Caco-2 (cell line): ENCODE measurements at regions not wholly inside any gene's neighbourhood (a gene's known extent, or its start where the extent isn't known, plus 50 kb on each side); places are given as distances from the start of the nearest gene placed in this dataset.

Source experiments
- BruUV-seq: library from RNA; stranded (reverse); fragments of 400-500 nt; replicated peaks from 2 replicates; lab custom pipeline; 2021; lab: Mats Ljungman, UMichigan
- CTCF ChIA-PET: fragments of 300-600 bp; sonication (Branson Sonifier 250); formaldehyde crosslinking; loops from one replicate; lab custom pipeline; 2022; ENCODE audit warnings: antibody characterized with exemption; lab: Charles Lee
- POLR2A ChIA-PET: fragments of 300-600 bp; sonication (Branson Sonifier 250); formaldehyde crosslinking; loops from one replicate; lab custom pipeline; 2022; ENCODE audit warnings: antibody characterized with exemption; lab: Charles Lee
- DNase-seq, 2 experiments: peaks; one replicate each; pipeline versions ENCODE4 v3.0.0 to v3.0.0-alpha.2; 2020 to 2022
- H3K27me3 ChIP-seq: replicated peaks from 2 replicates; pipeline ENCODE4 v1.6.0; 2011; ENCODE audit warnings: low read length; ENCODE audit not compliant: control insufficient read depth, insufficient read depth
- H3K36me3 ChIP-seq: 2 replicates; pipeline ENCODE4 v1.5.1; 2011; ENCODE audit warnings: low read length; ENCODE audit not compliant: control insufficient read depth, insufficient read depth
- H3K4me1 ChIP-seq: fragments of 250-450 bp; sonication (Bioruptor Pico); 2 replicates; pipeline ENCODE4 v1.5.1; 2020; ENCODE audit warnings: mild to moderate bottlenecking
- H3K4me3 ChIP-seq: 2 replicates; pipeline ENCODE4 v1.5.1; 2011; ENCODE audit warnings: low read depth, mild to moderate bottlenecking, control low read depth, low read length
- H3K9me3 ChIP-seq: fragments of 250-450 bp; sonication (Bioruptor Pico); 2 replicates; pipeline ENCODE4 v1.5.1; 2020; ENCODE audit warnings: mild to moderate bottlenecking, moderate library complexity
- H3K27ac Mint-ChIP-seq: one replicate; pipeline ENCODE4 v1.8.0; 2022; ENCODE audit warnings: mixed read lengths; ENCODE audit not compliant: unreplicated experiment
- H3K27me3 Mint-ChIP-seq: one replicate; pipeline ENCODE4 v1.8.0; 2022; ENCODE audit warnings: mixed read lengths; ENCODE audit not compliant: insufficient read depth, unreplicated experiment
- H3K36me3 Mint-ChIP-seq: one replicate; pipeline ENCODE4 v1.8.0; 2022; ENCODE audit warnings: mild to moderate bottlenecking, mixed read lengths; ENCODE audit not compliant: insufficient read depth, unreplicated experiment
- H3K4me1 Mint-ChIP-seq: one replicate; pipeline ENCODE4 v1.8.0; 2022; ENCODE audit warnings: low read depth, mixed read lengths; ENCODE audit not compliant: unreplicated experiment
- H3K4me3 Mint-ChIP-seq: one replicate; pipeline ENCODE4 v1.8.0; 2022; ENCODE audit warnings: mild to moderate bottlenecking, moderate library complexity, mixed read lengths; ENCODE audit not compliant: unreplicated experiment
- H3K9me3 Mint-ChIP-seq: one replicate; pipeline ENCODE4 v1.8.0; 2022; ENCODE audit warnings: mixed read lengths; ENCODE audit not compliant: unreplicated experiment
- CTCF ChIP-seq, 2 experiments: fragments of 200-600 bp in 1 of 2; IDR thresholded peaks; 1 replicate in 1 of 2; 2 replicates in 1 of 2; pipeline versions ENCODE4 v1.5.1 to v1.8.0; 2011 to 2022; ENCODE audit warnings: antibody characterized with exemption in 1 of 2, control low read depth in 1 of 2, inconsistent platforms in 1 of 2, low read depth in 1 of 2, low read length in 1 of 2, mild to moderate bottlenecking in 1 of 2, moderate library complexity in 1 of 2; ENCODE audit not compliant: insufficient read depth in 1 of 2, severe bottlenecking in 1 of 2, unreplicated experiment in 1 of 2
- intact Hi-C: fragments of 100-400 bp; cut with micrococcal nuclease; formaldehyde crosslinking; loops from one replicate; pipeline ENCODE4 v1.10.0; 2022; ENCODE audit not compliant: unreplicated experiment

GRCh38 chr5:161201558-161201957 is 345.0 kb downstream of the GABRB2 start:
- Mint-ChIP-seq H3K4me1 (no peaks in the 10 kb centered on the region), H3K27ac (no peak overlapping the region), H3K4me3 (no peak overlapping the region), H3K27me3 (no peaks in the 10 kb centered on the region), H3K36me3 (no peaks in the 10 kb centered on the region), H3K9me3 (no peaks in the 10 kb centered on the region)
- H3K4me3 ChIP-seq, result no peak overlapping the region
- TF ChIP-seq CTCF (IDR thresholded peaks at IDR 0.05; ENCODE audit: insufficient read depth in 1 of 2, low read depth in 1 of 2, low read length in 1 of 2, severe bottlenecking in 1 of 2, unreplicated experiment in 1 of 2), result no peak
- ChIA-PET CTCF (no interaction called here), POLR2A (no interaction called here)
- no peaks in the 10 kb centered on the region for H3K36me3 ChIP-seq
- no TSS peak for BruUV-seq
- DNase-seq, result no peak
- peaks cover 10% of the 10 kb centered on the region; the same call in 1 of the 2 replicates for H3K9me3 ChIP-seq
- H3K27me3 ChIP-seq, result no peaks in the 10 kb centered on the region
- intact Hi-C loops, result no loop called here
- no peaks in the 10 kb centered on the region for H3K4me1 ChIP-seq

GRCh38 chr5:161190778-161191177 is 338.8 kb upstream of the ATP10B start:
- Mint-ChIP-seq H3K9me3 (no peaks in the 10 kb centered on the region), H3K4me3 (no peak overlapping the region), H3K27ac (no peak overlapping the region), H3K36me3 (no peaks in the 10 kb centered on the region), H3K27me3 (no peaks in the 10 kb centered on the region), H3K4me1 (no peaks in the 10 kb centered on the region)
- no peaks in the 10 kb centered on the region for H3K27me3 ChIP-seq
- no peaks in the 10 kb centered on the region for H3K4me1 ChIP-seq
- intact Hi-C loops, result no loop called here
- ChIA-PET POLR2A (no interaction called here), CTCF (no interaction called here)
- H3K36me3 ChIP-seq, result no peaks in the 10 kb centered on the region
- TF ChIP-seq CTCF (IDR thresholded peaks at IDR 0.05; ENCODE audit: insufficient read depth in 1 of 2, low read depth in 1 of 2, low read length in 1 of 2, severe bottlenecking in 1 of 2, unreplicated experiment in 1 of 2), result no peak
- no peak for DNase-seq
- BruUV-seq, result no TSS peak
- no peaks in the 10 kb centered on the region for H3K9me3 ChIP-seq
- H3K4me3 ChIP-seq, result no peak overlapping the region

GRCh38 chr5:161190086-161190485 is 338.1 kb upstream of the ATP10B start:
- H3K36me3 Mint-ChIP-seq, result no peaks in the 10 kb centered on the region
- ChIA-PET POLR2A (no interaction called here), CTCF (no interaction called here)
- BruUV-seq, result no TSS peak
- H3K4me3 Mint-ChIP-seq, result no peak overlapping the region
- Histone ChIP-seq H3K9me3 (no peaks in the 10 kb centered on the region), H3K4me1 (no peaks in the 10 kb centered on the region), H3K27me3 (no peaks in the 10 kb centered on the region), H3K4me3 (no peak overlapping the region), H3K36me3 (no peaks in the 10 kb centered on the region)
- no peak for DNase-seq
- H3K9me3 Mint-ChIP-seq, result no peaks in the 10 kb centered on the region
- H3K27ac Mint-ChIP-seq, result no peak overlapping the region
- no peaks in the 10 kb centered on the region for H3K4me1 Mint-ChIP-seq
- no peak for TF ChIP-seq CTCF (IDR thresholded peaks at IDR 0.05; ENCODE audit: insufficient read depth in 1 of 2, low read depth in 1 of 2, low read length in 1 of 2, severe bottlenecking in 1 of 2, unreplicated experiment in 1 of 2)
- H3K27me3 Mint-ChIP-seq, result no peaks in the 10 kb centered on the region
- intact Hi-C loops, result no loop called here
